HepG2 (cell line): ENCODE measurements at regions not wholly inside any gene's neighbourhood (a gene's known extent, or its start where the extent isn't known, plus 50 kb on each side); places are given as distances from the start of the nearest gene placed in this dataset.

Source experiments
- RBAK ChIP-seq: sonication (generic); formaldehyde crosslinking; IDR thresholded peaks from 2 replicates; pipeline ENCODE4 v1.5.1; 2020; ENCODE audit warnings: mild to moderate bottlenecking, missing genetic modification reagents
- ZMYM3 ChIP-seq: sonication (generic); formaldehyde crosslinking; IDR thresholded peaks from 2 replicates; pipeline ENCODE4 v1.5.1; 2020; ENCODE audit warnings: mild to moderate bottlenecking, missing genetic modification reagents
- ZNF253 ChIP-seq: sonication (generic); formaldehyde crosslinking; IDR thresholded peaks from 2 replicates; pipeline ENCODE4 v1.8.0; 2022; ENCODE audit warnings: mild to moderate bottlenecking, missing genetic modification reagents, borderline replicate concordance
- ZNF329 ChIP-seq: sonication (generic); formaldehyde crosslinking; IDR thresholded peaks from 2 replicates; pipeline ENCODE4 v1.9.0; 2021; ENCODE audit warnings: low read depth, mild to moderate bottlenecking, missing genetic modification reagents
- ZNF776 ChIP-seq: sonication (generic); formaldehyde crosslinking; IDR thresholded peaks from 2 replicates; pipeline ENCODE4 v1.4.0; 2020; ENCODE audit warnings: mild to moderate bottlenecking, missing genetic modification reagents

DNA sequence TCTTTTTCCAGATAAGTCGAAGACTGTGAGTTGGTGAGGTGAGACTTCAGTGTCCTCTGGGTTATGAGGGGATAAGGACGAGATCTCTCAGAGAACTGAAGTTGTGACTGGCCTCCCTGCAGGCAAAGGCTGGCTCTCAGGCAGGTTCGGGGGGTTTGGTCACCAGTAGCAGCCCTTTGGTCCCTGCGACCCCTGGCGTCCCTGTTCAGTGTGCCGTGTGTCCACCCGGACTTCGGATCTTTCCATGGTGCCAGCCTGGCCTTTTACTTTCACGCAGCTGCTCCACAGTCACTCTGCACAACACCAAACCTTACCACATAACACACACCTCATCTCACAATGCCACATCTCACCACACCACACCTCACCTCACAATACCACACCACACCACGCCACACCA, 131.9 kb downstream of the ERMARD start:
- TF ChIP-seq ZNF329 (CRISPR knock-in tag) (no peak), ZNF253 (CRISPR knock-in tag) (no peak), RBAK (CRISPR knock-in tag) (no peak), ZNF776 (CRISPR knock-in tag) (no peak), ZMYM3 (CRISPR knock-in tag) (no peak)
